HG02623 (cell line): ENCODE measurements at regions not wholly inside any gene's neighbourhood (a gene's known extent, or its start where the extent isn't known, plus 50 kb on each side); places are given as distances from the start of the nearest gene placed in this dataset.
"Not testable (repeated sequence)": the region's sequence is repeated elsewhere in the genome, so short reads cannot be mapped to it uniquely, and the experiment has no call there.

Experiments used
- ATAC-seq: cut with Tn5 transposase; IDR thresholded peaks from one replicate; pipeline ENCODE4 v1.9.1; 2021; ENCODE audit warnings: moderate library complexity; ENCODE audit not compliant: unreplicated experiment

DNA sequence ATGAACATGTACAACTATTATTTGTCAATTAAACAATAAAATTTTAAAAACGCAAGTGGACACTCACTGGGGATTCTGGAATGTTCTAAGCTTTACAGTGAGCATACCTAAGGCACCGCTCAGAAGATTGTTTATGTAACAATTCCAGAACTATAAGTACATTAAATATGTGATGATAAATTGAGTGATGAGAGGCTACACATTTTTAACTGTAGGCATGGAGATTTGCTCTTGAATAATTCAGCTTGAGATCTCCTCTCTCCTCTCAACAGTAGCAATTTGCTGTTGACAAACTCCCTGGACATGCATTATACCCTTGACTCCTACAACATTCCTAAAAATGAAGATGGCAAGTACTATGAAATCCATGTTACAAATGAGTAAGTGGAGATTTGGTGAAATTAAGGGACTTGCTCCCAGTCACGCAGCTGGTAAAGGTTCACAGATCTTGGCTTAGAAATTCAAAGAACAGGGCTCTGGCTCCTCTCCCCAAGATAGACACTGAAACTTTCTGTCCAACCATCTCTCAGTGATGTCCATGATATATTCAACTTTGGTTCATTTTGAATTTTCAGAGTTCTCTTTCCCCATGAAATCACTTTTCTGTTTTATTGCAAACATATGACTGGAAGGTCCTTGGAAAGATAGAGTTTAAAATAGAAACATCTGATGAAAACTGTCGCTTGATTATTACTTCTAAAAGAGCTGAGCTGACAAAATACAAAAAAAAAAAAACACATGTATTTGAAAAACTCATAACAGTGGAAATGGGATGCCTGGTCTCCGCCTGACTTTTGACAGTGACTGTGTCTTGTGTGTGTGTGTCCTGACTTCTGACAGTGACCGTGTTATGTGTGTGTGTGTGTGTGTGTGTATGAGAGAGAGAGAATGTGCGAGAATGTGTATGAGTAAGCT lies 488.3 kb downstream of the TNS3 start:
- ATAC-seq = no peak

DNA sequence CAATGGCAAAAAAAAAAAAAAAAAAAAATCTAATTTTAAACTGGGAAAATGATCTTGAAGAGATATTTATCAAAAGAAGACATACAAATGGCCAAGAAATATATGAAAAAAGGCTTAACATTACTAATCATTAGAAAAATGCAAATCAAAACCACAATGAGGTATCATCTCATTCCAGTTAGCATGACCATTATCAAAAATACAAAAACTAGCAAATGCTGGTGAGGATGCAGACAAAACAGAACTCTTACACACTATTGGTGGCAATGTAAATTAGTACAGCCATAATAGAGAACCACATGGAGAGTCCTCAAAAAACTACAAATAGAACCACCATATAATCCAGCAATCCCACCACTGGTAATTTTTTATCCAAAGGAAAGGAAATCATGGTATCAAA lies 489.6 kb downstream of the TNS3 start:
- no peak for ATAC-seq

DNA sequence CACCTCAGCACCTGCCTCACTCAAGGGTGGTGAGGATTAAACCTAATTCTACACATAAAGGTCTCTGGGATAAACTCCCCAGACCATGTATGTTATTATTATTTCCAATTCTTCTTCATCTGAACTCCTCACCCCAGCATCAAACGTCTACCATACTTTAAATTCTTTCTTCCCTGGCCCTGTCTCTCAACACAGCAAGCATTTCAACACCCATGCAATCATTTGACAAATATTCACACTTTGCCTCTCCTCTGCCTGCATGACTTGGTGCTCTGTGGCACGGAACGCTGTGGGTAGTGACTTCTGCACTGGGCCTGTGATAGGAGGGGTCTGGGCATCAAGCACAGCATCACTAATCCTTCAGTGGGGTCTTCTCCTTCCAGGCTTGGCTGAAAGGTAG lies 490.8 kb downstream of the TNS3 start:
- no peak for ATAC-seq

DNA sequence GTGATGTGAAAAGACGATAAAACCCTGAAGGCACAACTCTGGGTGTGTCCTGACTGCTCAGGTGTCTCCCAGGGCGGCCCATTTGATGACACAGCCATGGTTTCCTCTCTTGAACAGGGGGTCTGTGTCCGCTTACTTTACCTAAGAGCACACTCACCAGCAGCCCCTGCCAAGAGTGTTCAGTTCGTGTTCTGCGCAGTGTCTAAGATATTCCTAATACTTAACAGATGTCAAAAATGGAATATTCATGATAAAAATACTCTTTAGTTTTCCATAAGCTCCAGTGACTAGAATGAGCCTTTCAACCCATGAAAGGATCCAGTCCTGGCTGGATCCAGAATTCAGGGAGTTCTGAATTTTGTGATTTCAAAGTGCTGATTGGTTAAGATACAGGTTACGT lies 492.4 kb downstream of the TNS3 start:
- ATAC-seq = no peak

DNA sequence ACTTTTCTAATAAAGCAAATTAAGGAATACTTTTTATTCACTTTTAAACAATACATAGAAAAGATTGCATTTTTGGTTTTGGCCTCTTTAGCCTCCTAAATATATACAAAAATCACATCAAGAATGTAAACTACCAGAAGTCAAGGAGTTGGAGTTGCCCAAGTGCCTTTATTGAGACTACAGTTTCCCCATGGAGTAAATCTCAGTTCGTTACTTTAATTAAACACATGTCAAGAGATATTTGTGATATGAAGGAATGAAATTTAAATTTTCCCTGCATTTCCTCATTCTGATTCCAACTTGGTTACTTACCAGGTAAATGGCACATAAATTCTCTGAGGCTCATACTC lies 492.9 kb downstream of the TNS3 start:
- ATAC-seq = no peak

DNA sequence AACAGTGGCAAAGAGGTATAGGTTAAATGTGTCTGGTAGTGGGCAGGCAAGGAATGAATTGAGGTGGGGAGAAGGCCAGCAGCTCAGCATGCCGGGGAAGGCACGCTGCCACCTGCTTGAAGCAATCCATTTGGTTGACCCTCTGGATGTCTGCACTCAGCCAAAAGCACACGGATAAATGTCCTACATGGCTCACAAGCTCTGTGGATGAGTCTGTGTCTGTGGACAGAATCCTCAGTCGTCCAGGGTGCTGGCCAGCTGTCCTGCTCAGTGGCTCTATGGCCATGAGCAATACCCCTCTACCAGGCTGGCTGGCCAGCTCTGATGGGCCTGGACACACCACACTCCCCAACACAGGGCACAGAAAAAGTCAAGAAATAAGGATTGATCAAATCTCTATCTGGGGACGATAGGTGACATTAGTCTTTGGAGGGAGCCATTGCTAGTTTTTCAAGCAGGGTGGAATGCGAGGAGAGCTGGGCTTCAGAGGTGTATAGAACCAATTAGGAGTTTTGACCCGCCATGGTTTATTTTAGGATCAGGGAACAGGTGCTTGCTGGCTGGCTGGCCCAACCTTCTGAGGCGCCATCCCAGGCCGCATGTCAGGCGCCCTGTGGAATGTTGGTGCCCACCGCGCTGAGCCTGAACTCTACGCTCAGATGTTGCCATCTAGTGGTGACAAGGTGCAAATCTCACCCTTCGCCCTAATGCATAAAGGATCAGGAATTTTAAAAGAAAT lies 493.4 kb downstream of the TNS3 start:
- ATAC-seq = no peak

DNA sequence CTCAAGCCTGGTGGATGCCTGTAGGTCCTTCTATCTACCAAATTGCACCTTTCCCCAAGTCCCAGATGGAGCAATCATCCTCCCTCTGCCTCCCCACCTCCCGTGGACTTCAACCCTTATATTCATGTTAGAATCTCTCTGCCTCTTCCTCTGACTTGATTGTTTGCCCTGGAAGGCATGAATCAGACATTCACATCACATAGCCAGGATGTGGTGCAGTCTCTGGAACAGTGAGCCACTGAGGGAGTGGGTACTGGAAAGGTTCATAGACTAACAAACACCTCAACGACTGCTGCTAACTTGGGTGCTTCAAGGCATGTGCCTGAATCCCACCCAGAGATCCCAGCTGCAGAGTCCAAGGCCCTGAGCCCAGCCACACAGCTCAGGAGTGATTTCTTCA lies 494.0 kb downstream of the TNS3 start:
- ATAC-seq = no peak

DNA sequence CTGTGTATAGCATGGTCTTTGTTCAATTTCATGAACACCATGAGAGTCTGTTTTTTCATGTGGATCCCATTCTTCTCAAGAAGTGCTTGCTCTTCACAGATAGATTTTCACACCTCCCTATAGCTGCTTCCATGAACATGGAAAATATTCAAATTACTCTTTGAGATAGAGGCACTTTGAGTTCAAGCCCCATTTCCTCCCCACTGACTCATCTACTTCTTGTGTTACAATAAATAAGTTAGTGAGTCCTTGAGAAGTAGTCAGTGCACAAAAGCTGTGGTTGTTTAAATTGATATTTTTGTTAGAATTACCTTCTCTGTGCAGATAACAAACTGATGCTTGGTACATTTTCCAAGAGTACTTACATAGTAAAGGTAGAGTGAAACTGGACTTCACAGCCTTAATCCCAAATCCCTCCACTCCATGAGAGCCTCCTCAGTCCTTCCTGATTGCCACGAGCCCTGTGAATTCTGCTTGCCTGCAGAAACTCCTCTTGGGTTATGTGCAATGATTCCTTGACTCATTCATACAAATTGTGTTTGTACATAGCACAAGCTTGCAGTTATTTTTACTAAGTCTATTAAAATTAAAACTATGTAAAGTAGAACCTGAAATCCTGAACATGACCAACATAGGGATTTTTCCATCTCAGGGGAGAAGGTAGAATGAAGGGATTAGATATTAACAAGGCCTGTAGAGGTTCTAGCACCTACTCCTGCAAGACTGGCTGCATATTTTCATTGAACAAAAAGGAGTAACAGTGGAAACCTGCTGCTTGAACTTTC lies 496.2 kb downstream of the TNS3 start:
- ATAC-seq = no peak

DNA sequence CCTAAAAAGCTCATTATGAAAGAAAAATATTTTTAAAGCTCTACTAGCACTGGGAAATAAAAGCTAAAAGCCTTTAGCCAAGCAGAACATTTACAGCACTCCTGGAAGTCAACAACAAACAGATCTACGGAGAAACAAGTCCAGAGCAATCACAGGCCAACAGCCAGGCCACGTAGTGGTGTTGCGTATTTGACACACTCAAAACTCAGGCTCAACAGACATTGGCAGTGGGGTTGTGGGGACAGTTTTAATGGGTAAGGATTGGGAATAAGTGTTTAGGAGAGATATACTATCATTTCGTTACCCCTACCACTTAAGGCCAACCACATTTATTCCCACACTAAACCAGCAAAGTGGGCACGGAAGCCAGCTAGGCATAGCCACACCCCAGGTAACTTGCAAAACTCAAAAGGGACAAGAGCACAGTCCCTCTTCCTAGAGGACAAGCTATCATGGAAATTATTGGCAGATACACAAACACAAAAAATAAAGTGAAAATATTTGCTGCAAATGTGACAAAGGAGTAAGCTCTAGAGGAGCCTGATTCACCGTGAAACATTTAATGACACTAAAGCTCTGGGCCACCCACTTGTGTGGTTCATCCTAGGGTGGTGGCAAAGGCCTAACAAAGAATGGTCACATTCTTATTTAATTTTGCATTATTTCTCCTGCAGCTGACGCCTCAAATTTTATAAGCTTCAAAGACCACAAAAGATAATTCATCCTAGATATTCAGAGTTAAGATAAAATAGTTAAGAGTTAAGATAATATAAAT lies 498.2 kb downstream of the TNS3 start:
- ATAC-seq = no peak

DNA sequence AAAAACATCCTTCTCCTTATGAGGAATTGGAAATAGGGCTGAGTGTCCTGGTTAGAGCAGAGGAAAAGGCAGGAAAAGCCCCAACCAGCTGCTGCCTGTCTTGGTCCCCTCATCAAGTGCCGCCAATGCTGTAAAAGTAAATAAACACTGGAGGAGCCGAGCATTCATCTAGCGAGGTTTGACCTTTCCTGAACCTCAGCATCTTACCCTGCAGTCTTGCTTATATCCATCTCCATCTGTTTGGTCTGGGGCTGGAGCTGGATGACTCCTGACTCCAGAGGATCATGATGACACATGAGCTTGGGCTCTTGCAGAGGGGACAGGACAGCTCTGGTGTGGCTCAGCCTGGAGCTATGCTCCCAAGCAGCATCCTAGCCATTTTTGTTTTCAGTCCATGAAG lies 501.1 kb downstream of the TNS3 start:
- no peak for ATAC-seq

DNA sequence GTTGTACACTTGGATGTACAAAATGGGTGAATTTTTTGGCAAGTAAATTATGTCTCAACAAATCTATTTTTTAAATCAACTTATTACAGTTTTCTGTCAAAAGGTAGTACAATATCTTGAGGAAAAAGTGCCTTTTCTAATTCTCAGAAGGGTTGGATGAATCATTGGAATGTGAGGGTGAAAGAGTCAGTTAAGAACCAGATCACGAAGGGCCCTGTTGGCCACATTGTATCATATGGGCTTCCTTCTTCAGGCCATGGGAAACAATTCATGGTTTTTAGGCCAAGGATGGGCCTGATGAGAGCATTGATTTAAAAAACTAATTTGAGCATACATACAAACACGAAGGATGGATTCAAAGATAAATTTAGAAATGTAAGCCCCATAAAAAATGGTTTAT lies 503.7 kb downstream of the TNS3 start:
- ATAC-seq = no peak

DNA sequence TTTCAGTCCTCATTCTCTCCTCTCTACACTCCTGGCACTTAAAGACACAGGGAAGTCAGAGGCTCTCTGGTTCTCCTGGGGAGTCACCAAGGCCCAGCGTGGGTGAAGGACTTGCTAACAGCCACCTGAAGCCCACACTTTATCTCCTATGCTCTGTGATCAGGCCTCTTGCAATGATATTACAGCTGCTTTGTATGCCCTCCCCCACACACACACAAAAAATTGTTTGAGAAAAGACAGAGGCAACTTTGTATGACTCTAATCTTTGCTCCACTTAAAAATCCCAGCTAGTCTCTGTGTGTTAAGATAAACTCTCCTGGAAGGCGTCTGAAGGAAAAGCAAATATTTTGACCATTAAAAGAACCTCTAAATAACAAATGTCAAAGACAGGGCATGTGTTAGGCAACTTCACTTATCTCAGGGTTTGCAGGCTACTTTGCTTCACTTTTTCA lies 507.2 kb downstream of the TNS3 start:
- no peak for ATAC-seq

DNA sequence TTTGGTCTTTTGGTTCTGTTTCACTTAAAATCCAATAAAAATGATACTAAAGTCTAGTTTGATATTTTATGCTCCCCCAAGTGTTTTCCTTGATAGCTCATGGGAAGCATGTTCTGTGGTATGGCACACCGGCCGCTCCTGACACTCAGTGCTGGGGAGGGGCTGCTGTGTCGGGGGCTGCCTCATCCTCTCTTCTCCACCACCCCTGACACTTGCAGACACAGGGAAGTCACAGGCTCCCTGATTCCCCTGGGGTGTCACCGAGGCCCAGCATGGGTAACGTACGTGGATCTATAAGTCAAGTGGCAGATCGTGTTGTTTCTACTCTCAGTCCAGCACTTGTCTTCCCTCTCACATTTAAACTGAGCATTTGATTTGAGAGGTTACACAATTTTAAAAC lies 508.6 kb downstream of the TNS3 start:
- no peak for ATAC-seq

DNA sequence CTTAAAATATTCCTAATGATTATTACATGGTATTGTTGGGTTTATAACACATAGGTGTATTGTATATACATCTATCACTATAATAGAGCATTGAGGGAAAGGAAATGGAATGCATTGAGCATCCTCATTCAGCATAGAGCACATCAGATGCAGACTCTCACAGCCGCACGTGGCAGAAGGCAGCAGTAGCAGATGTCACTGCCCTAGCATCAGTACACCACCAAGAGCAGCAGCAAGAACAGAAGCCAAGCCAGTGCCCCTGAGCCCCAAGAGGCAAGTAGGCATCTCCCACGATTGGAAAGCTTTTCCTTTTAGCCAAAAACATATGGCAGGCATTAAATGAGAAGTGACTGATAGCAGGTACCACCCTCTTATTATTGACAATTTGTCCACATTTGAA lies 510.0 kb downstream of the TNS3 start:
- no peak for ATAC-seq

DNA sequence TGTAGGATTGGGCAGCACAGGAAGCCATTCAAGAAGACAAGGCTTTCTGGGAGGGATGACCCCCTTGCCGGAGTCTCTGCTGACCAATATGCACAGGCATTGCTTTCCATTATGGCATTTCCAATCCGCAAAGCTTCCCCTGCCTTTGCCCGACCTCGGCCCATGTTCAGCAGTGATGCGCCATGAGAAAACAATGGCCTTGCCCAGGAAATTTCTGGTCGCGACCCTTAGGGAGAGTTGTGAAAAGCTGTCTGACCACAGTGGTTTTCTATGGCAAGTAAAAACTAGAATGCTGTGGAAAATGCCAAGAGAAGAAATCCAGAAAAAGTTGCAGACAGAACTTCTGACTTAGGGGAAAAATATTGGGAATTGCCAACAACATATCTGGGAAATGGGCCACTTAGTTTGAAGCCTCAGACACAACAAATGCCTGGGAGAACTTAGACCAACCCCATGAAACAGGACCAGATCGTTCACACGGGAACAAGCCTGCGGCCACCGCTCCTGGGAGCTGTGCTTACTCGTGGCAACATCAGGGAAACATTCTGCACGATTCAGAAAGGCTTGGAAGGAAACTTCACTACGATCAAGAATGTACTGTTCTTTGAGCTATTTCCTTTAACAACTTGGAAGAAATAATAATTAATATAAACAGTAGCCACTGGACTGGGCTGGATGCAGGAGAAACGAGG lies 512.4 kb downstream of the TNS3 start:
- ATAC-seq = no peak

DNA sequence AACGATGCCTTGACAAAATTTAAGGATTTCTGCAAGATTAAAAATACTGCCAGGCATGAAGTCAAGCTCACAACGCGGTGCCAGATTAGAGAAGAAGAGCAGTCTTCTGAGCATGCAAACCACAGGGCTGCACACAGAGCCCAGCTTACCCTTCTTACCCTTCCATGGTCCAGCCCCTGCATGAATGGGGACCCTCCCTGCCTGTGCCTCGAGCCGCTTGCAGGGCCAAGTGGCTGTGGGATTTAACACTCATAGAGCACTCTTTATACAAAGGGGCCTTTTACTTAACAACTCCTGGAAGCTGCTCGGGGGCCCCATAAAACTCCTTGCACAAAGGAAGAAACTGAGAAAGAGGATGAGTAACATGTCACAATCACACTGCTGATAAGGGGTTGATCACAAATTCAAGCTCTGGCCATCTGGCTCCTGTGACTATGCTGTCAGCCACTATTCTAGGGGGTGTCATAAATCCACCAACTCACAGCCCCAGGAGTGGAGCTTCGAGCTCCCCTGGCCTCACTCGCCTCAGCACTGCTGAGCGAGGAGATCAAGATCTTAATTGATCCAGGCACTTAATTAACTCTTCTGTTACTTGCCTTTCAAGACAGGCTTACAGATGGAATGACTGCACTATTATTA lies 514.8 kb downstream of the TNS3 start:
- ATAC-seq = no peak

DNA sequence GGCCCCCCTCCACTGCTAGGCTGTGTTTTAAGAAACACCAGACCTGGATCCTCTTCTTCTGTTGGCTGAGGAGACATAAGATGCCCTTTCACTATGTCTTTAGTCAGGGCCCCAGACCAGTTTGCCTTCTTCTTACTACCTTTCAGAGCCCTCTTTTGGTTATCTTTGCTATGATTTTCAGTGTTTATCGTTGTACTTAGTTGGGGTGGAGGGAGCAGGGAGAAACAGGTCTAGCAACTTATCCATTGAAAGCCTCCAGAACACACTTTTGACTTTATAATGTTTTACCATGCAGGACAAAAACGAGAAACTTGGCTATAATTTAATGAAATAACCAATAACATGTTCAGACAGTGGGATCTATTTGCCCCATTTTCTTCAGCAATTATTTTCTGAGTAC lies 525.2 kb downstream of the TNS3 start:
- no peak for ATAC-seq

DNA sequence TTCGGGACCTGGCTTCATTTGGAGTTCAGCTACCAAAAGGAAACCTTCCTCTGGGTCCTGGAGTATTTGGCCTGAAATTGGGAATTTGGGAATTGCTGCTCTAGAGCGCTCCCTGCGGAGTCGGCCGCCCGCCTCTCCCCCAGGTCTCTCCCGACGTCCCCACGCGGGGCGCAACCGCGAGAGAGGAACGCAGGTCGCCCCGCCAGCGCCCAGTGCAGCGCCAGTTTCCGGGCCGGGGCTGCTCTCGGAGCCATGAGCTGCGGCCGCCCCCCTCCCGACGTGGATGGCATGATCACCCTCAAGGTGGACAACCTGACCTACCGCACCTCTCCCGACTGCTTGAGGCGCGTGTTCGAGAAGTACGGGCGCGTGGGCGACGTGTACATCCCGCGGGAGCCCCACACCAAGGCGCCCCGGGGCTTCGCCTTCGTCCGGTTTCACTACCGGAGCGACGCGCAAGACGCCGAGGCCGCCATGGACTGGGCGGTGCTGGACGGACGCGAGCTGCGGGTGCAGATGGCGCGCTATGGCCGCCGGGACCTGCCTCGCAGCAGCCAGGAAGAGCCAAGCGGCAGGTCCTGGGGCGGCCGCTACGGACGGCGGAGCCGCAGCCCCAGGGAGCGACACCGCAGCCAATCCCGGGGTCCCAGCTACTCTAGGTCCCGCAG lies 529.2 kb downstream of the TNS3 start:
- ATAC-seq = not testable (repeated sequence)

DNA sequence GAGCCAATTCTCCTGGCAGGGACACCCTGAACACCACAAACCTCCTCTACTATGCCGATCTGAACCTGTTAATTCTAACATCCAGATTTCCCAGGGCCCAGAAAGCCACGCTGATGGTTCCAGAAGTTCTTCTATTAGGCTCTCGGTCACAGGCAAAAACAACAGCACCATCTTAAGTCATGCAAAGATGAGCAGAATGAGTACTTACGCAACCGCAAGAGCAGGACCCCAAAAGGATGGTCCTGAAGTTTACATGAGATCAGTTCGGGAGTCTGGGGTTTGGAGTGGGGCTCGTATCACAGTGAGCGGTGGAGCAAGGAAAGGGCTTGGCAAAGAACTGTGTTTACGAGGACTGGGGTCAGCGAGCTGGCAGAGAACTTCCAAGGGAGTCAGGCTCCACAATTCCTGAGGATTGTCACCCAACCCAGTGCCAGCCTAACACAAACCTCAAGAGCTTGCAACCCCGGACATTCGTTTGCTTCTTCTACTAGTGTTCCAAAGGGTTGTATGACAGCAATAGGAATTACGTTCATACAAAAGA lies 532.6 kb downstream of the TNS3 start:
- no peak for ATAC-seq
